GM21390 (cell line): ENCODE measurements at regions not wholly inside any gene's neighbourhood (a gene's known extent, or its start where the extent isn't known, plus 50 kb on each side); places are given as distances from the start of the nearest gene placed in this dataset.

Experiments used
- ATAC-seq: cut with Tn5 transposase; IDR thresholded peaks from one replicate; pipeline ENCODE4 v1.9.1; 2021; ENCODE audit not compliant: unreplicated experiment

GRCh38 chr2:42880738-42881690, 88.6 kb upstream of the HAAO start:
- ATAC-seq = no peak

GRCh38 chr2:42879913-42880737, 87.7 kb upstream of the HAAO start:
- ATAC-seq = no peak

- no peak for ATAC-seq
Measured at GRCh38 chr2:42879121-42879705, 86.8 kb upstream of the HAAO start.

GRCh38 chr2:42878581-42878980, 86.2 kb upstream of the HAAO start:
- ATAC-seq = no peak

GRCh38 chr2:42877936-42878335, 85.6 kb upstream of the HAAO start:
- ATAC-seq = no peak

GRCh38 chr2:42877511-42877910, 85.1 kb upstream of the HAAO start:
- ATAC-seq = no peak

- ATAC-seq = no peak
Measured at GRCh38 chr2:42876326-42876751, 84.0 kb upstream of the HAAO start.

GRCh38 chr2:42875880-42876279, 83.5 kb upstream of the HAAO start:
- no peak for ATAC-seq

- no peak for ATAC-seq
Measured at GRCh38 chr2:42874949-42875801, 82.8 kb upstream of the HAAO start.

- no peak for ATAC-seq
Measured at GRCh38 chr2:42872721-42873120, 80.3 kb upstream of the HAAO start.

GRCh38 chr2:42871372-42871771, 79.0 kb upstream of the HAAO start:
- no peak for ATAC-seq

GRCh38 chr2:42868874-42869273, 76.5 kb upstream of the HAAO start:
- ATAC-seq = no peak

- no peak for ATAC-seq
Measured at GRCh38 chr2:42868096-42868495, 75.7 kb upstream of the HAAO start.

- ATAC-seq = no peak
Measured at GRCh38 chr2:42867093-42868065, 75.0 kb upstream of the HAAO start.

GRCh38 chr2:42865884-42866881, 73.8 kb upstream of the HAAO start:
- ATAC-seq = no peak

GRCh38 chr2:42864641-42865280, 72.4 kb upstream of the HAAO start:
- no peak for ATAC-seq

- no peak for ATAC-seq
Measured at GRCh38 chr2:42864222-42864621, 71.8 kb upstream of the HAAO start.

- ATAC-seq = no peak
Measured at GRCh38 chr2:42863751-42864150, 71.4 kb upstream of the HAAO start.
